AG10803 (cell line): ENCODE measurements at regions not wholly inside any gene's neighbourhood (a gene's known extent, or its start where the extent isn't known, plus 50 kb on each side); places are given as distances from the start of the nearest gene placed in this dataset.

ENCODE experiments used
- DNase-seq: peaks from one replicate; pipeline ENCODE4 v3.0.0; 2010; ENCODE audit warnings: low read depth
- H3K4me3 ChIP-seq: 2 replicates; pipeline ENCODE4 v1.5.1; 2011; ENCODE audit warnings: mild to moderate bottlenecking, low read length, control low read depth
- CTCF ChIP-seq: conservative IDR thresholded peaks from 2 replicates; pipeline ENCODE4 v1.5.1; 2011; ENCODE audit warnings: mild to moderate bottlenecking, low read length, control low read depth, inconsistent platforms

- no peak for TF ChIP-seq CTCF
- DNase-seq = peak; percentile 91
- no peak overlapping the region for H3K4me3 ChIP-seq
Observed at GRCh38 chr1:60133848-60134247, 60.3 kb upstream of the C1orf87 start.

GRCh38 chr1:60133000-60133673, 59.6 kb upstream of the C1orf87 start:
- TF ChIP-seq CTCF = no peak
- H3K4me3 ChIP-seq = peak overlapping the region; percentile 2; the same call in 1 of the 2 replicates
- DNase-seq = peak; percentile 98

- no peak overlapping the region for H3K4me3 ChIP-seq
- DNase-seq = no peak
- TF ChIP-seq CTCF = no peak
Observed at GRCh38 chr1:60132108-60132507, 58.5 kb upstream of the C1orf87 start.

- no peak for TF ChIP-seq CTCF
- DNase-seq = peak; percentile 62
Observed at GRCh38 chr1:60130703-60131102, 57.1 kb upstream of the C1orf87 start.

GRCh38 chr1:60129911-60130310, 56.3 kb upstream of the C1orf87 start:
- no peak overlapping the region for H3K4me3 ChIP-seq
- peak; percentile 54 for DNase-seq
- TF ChIP-seq CTCF = peak; percentile 26; the same call in 1 of the 2 replicates

More at GRCh38 chr1:60130703-60131102, 57.1 kb upstream of the C1orf87 start:
- no peak overlapping the region for H3K4me3 ChIP-seq

GRCh38 chr1:60126723-60127122, 53.2 kb upstream of the C1orf87 start:
- TF ChIP-seq CTCF = peak; percentile 34; the same call in 1 of the 2 replicates
- H3K4me3 ChIP-seq = no peak overlapping the region
- DNase-seq = no peak
